ENCODE measurements at regions not wholly inside any gene's neighbourhood (a gene's known extent, or its start where the extent isn't known, plus 50 kb on each side); places are given as distances from the start of the nearest gene placed in this dataset.
"Not testable (repeated sequence)": the region's sequence is repeated elsewhere in the genome, so short reads cannot be mapped to it uniquely, and the experiment has no call there.

DNA sequence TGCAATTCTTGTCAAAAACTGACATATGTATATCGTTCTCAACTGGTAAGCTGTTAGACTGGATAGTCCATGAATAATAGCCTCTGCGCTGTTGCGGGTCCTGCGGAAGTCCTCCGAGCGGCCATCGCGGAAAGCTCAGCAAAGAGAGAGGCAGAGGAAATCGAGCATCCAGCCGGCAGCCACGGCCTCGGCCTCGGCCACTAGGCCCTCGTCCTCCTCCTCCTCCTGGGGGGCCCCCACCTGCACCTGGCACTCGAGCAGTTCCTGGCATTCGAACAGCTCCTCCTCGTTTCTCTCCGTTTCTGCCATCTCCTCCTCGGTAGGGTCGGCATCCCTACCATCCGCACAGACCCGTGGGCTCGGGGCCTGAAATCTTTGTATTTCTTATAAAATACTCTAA, 111.2 kb upstream of the CYLC1 start:
- DNase-seq = not testable (repeated sequence)

DNA sequence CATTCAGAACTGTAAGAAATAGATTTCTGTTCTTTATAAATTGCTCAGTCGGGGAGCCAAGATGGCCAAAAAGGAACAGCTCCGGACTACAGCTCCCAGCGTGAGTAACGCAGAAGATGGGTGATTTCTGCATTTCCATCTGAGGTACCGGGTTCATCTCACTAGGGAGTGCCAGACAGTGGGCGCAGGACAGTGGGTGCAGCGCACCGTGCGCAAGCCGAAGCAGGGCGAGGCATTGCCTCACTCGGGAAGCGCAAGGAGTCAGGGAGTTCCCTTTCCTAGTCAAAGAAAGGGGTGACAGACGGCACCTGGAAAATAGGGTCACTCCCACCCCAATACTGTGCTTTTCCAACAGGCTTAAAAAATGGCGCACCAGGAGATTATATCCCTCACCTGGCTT, 110.5 kb upstream of the CYLC1 start:
- not testable (repeated sequence) for DNase-seq

DNA sequence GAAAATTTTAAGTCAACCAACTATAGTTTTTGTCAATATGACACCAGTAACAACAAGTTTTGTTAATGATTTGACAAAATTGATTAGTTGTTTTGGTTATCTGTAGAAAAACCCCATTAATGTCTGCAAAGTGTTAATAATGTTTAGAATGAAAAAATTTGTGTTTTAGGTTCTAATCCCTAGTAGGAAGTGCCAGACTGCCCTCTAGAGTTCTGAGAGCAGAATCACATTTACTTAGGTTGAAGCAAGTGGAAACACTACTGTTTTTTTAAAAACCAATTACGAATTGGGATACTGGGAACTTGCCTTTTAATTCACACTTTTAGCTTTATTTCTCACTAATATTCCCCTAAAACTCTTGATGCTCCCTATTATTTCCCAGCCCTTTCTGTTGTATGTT, 101.1 kb upstream of the CYLC1 start:
- DNase-seq = peak; percentile 10

DNA sequence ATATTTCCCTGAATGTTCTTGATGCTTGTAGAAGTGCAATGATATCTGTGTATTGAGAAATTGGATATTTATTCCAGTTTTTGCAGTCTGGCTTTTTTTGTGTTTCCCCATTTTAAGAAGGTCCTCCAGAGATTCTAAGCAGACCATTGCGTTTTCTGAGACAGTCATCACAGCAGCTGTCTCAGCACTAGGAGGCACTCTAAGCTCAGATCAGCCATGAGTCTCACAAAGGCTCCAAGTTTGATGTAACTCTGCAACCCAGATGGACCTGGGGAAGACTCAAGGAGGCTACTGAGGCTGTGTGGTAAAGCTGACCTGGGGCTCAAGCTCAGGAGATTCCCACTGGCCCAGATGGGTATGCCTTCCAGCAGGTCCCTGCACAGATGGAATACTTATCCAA, 89.3 kb upstream of the CYLC1 start:
- no peak for DNase-seq
